ENCODE measurements at regions not wholly inside any gene's neighbourhood (a gene's known extent, or its start where the extent isn't known, plus 50 kb on each side); places are given as distances from the start of the nearest gene placed in this dataset.

- no peak for DNase-seq (ENCODE audit: low read depth)
Measured at GRCh38 chr16:65543781-65544740, 422.2 kb upstream of the CDH11 start.

- DNase-seq (ENCODE audit: low read depth), result no peak
Measured at GRCh38 chr16:65541646-65542045, 419.8 kb upstream of the CDH11 start.

- DNase-seq (ENCODE audit: low read depth), result no peak
Measured at GRCh38 chr16:65540901-65541300, 419.0 kb upstream of the CDH11 start.

GRCh38 chr16:65538976-65539375 is 417.1 kb upstream of the CDH11 start:
- DNase-seq (ENCODE audit: low read depth), result no peak

GRCh38 chr16:65537336-65537735 is 415.5 kb upstream of the CDH11 start:
- DNase-seq (ENCODE audit: low read depth), result no peak

- no peak for DNase-seq (ENCODE audit: low read depth)
Measured at GRCh38 chr16:65534121-65534528, 412.3 kb upstream of the CDH11 start.

GRCh38 chr16:65532846-65533245 is 411.0 kb upstream of the CDH11 start:
- DNase-seq (ENCODE audit: low read depth), result no peak

GRCh38 chr16:65532258-65532657 is 410.4 kb upstream of the CDH11 start:
- DNase-seq (ENCODE audit: low read depth), result no peak

- DNase-seq (ENCODE audit: low read depth), result no peak
Measured at GRCh38 chr16:65531475-65531874, 409.6 kb upstream of the CDH11 start.

GRCh38 chr16:65525707-65526106 is 403.8 kb upstream of the CDH11 start:
- no peak for DNase-seq (ENCODE audit: low read depth)

GRCh38 chr16:65524997-65525396 is 403.1 kb upstream of the CDH11 start:
- no peak for DNase-seq (ENCODE audit: low read depth)

- DNase-seq (ENCODE audit: low read depth), result no peak
Measured at GRCh38 chr16:65524231-65524630, 402.4 kb upstream of the CDH11 start.

GRCh38 chr16:65523283-65523944 is 401.6 kb upstream of the CDH11 start:
- no peak for DNase-seq (ENCODE audit: low read depth)

- DNase-seq (ENCODE audit: low read depth), result no peak
Measured at GRCh38 chr16:65522412-65522811, 400.5 kb upstream of the CDH11 start.

GRCh38 chr16:65521633-65522328 is 399.9 kb upstream of the CDH11 start:
- no peak for DNase-seq (ENCODE audit: low read depth)

GRCh38 chr16:65519402-65519801 is 397.5 kb upstream of the CDH11 start:
- DNase-seq (ENCODE audit: low read depth), result no peak

GRCh38 chr16:65515193-65515592 is 393.3 kb upstream of the CDH11 start:
- no peak for DNase-seq (ENCODE audit: low read depth)

GRCh38 chr16:65510850-65511249 is 389.0 kb upstream of the CDH11 start:
- no peak for DNase-seq (ENCODE audit: low read depth)

- no peak for DNase-seq (ENCODE audit: low read depth)
Measured at GRCh38 chr16:65510241-65510640, 388.4 kb upstream of the CDH11 start.

GRCh38 chr16:65509172-65509571 is 387.3 kb upstream of the CDH11 start:
- DNase-seq (ENCODE audit: low read depth), result no peak

- DNase-seq (ENCODE audit: low read depth), result no peak
Measured at GRCh38 chr16:65500919-65501318, 379.1 kb upstream of the CDH11 start.

GRCh38 chr16:65500007-65500406 is 378.1 kb upstream of the CDH11 start:
- DNase-seq (ENCODE audit: low read depth), result no peak

- no peak for DNase-seq (ENCODE audit: low read depth)
Measured at GRCh38 chr16:65499566-65499965, 377.7 kb upstream of the CDH11 start.

Measured in stimulated activated CD4-positive, alpha-beta T cell treated with anti-CD3 and anti-CD28 coated beads, Interleukin-2, amount 100 ng/mL, for 4 hours (primary cell).